ENCODE measurements at regions not wholly inside any gene's neighbourhood (a gene's known extent, or its start where the extent isn't known, plus 50 kb on each side); places are given as distances from the start of the nearest gene placed in this dataset.

- no TSS peak for BruUV-seq (replicated peaks)
Observed at GRCh38 chr6:122129313-122130025, 270.0 kb upstream of the HSF2 start.

More at GRCh38 chr6:122129313-122130025, 270.0 kb upstream of the HSF2 start:
- WGBS (ENCODE audit: insufficient coverage, low coverage, missing lambda C conversion rate) = 0% methylated on average over 1 of the region's 1 CpG
- ChIA-PET POLR2A (no interaction called here), CTCF (ENCODE audit: low intra/inter-chr PET ratio) (no interaction called here)
- Histone ChIP-seq H3K4me2 (ENCODE audit: insufficient read depth, low read length) (no peak overlapping the region), H3K9ac (ENCODE audit: insufficient read depth in 1 of 2, low read depth in 2 of 2, low read length in 2 of 2) (no peak overlapping the region), H3K4me3 (no peak overlapping the region), H3K36me3 (ENCODE audit: control insufficient read depth, insufficient read depth, low read length) (no peaks in the 10 kb centered on the region), H2AFZ (ENCODE audit: low read depth, low read length) (no peak overlapping the region), H3K9me1 (ENCODE audit: control insufficient read depth, insufficient read depth, low read length) (no peaks in the 10 kb centered on the region), H3K79me2 (ENCODE audit: control insufficient read depth, insufficient read depth, low read length) (no peaks in the 10 kb centered on the region), H4K20me1 (replicated peaks; ENCODE audit: control insufficient read depth, insufficient read depth, low read length) (no peaks in the 10 kb centered on the region), H3K27ac (ENCODE audit: extremely low read depth, low read depth, low read length) (no peak overlapping the region), H3K4me1 (replicated peaks in 1 of 2; ENCODE audit: control insufficient read depth in 2 of 2, insufficient read depth in 2 of 2, low read length in 2 of 2) (no peaks in the 10 kb centered on the region), H3K27me3 (ENCODE audit: control insufficient read depth in 2 of 2, insufficient read depth in 2 of 2, low read length in 2 of 2) (no peaks in the 10 kb centered on the region), H3K9me3 (replicated peaks; ENCODE audit: control insufficient read depth, insufficient read depth, low read depth, low read length) (0 out of 2 replicates have a peak, but pooled peaks cover 2% of the 10 kb centered on the region)
- ATAC-seq = no peak
- intact Hi-C loops (cut with micrococcal nuclease) (no loop called here), in situ Hi-C loops (cut with MboI) (no loop called here)
- TF ChIP-seq UBTF (IDR thresholded peaks at IDR 0.05; ENCODE audit: borderline replicate concordance in 1 of 2, low read depth in 2 of 2, low read length in 2 of 2) = no peak
- no peak for TF ChIP-seq EWSR1 (IDR thresholded peaks at IDR 0.05; ENCODE audit: borderline replicate concordance, low read depth, partially characterized antibody)
- no peak for TF ChIP-seq CHCHD3 (CRISPR knock-in tag; IDR thresholded peaks at IDR 0.05)
- TF ChIP-seq DIDO1 (tag; IDR thresholded peaks at IDR 0.05; ENCODE audit: low read depth) = no peak
- TF ChIP-seq POLR2A (conservative IDR thresholded peaks at IDR 0.05) = no peak
- TF ChIP-seq CREBBP (IDR thresholded peaks at IDR 0.05; ENCODE audit: low read depth, low read length) = no peak
- no peak for TF ChIP-seq ZNF551 (CRISPR knock-in tag; IDR thresholded peaks at IDR 0.05)
- TF ChIP-seq FOXJ2 (tag; IDR thresholded peaks at IDR 0.05) = no peak
- no peak for TF ChIP-seq PCBP1 (IDR thresholded peaks at IDR 0.05; ENCODE audit: low read depth, low read length, poor library complexity, severe bottlenecking)
- TF ChIP-seq CREB3L1 (IDR thresholded peaks at IDR 0.05; ENCODE audit: borderline replicate concordance, low read depth) = no peak
- TF ChIP-seq TCF15 (CRISPR knock-in tag; IDR thresholded peaks at IDR 0.05) = no peak
- DNase-seq (ENCODE audit: extremely low read depth in 1 of 4, low spot score in 3 of 4) = no peak
- FAIRE-seq = no peak

Data from K562 (cell line).